ENCODE measurements at regions not wholly inside any gene's neighbourhood (a gene's known extent, or its start where the extent isn't known, plus 50 kb on each side); places are given as distances from the start of the nearest gene placed in this dataset.
"Not testable (repeated sequence)": the region's sequence is repeated elsewhere in the genome, so short reads cannot be mapped to it uniquely, and the experiment has no call there.

DNA sequence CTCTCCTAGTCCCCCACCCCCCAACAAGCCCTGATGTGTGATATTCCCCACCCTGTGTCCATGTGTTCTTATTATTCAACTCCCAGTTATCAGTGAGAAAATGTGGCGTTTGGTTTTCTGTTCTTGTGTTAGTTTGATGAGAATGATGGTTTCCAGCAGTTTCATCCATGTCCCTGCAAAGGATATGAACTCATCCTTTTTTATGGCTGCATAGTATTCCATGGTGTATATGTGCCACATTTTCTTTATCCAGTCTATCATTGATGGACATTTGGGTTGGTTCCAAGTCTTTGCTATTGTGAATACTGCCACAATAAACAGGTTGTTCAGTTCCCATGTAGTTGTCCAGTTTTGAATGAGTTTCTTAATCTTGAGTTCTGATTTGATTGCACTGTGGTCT is 1006.1 kb upstream of the MIR17HG start:
- TF ChIP-seq, protein P1, sequence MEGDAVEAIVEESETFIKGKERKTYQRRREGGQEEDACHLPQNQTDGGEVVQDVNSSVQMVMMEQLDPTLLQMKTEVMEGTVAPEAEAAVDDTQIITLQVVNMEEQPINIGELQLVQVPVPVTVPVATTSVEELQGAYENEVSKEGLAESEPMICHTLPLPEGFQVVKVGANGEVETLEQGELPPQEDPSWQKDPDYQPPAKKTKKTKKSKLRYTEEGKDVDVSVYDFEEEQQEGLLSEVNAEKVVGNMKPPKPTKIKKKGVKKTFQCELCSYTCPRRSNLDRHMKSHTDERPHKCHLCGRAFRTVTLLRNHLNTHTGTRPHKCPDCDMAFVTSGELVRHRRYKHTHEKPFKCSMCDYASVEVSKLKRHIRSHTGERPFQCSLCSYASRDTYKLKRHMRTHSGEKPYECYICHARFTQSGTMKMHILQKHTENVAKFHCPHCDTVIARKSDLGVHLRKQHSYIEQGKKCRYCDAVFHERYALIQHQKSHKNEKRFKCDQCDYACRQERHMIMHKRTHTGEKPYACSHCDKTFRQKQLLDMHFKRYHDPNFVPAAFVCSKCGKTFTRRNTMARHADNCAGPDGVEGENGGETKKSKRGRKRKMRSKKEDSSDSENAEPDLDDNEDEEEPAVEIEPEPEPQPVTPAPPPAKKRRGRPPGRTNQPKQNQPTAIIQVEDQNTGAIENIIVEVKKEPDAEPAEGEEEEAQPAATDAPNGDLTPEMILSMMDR (IDR thresholded peaks at IDR 0.05; ENCODE audit: poor library complexity), result not testable (repeated sequence)
- TF ChIP-seq EZH2phosphoT487 (IDR thresholded peaks at IDR 0.05; ENCODE audit: low read depth, severe bottlenecking, unreplicated experiment), result not testable (repeated sequence)
